ENCODE measurements at regions not wholly inside any gene's neighbourhood (a gene's known extent, or its start where the extent isn't known, plus 50 kb on each side); places are given as distances from the start of the nearest gene placed in this dataset.

GRCh38 chr6:6885521-6886170 lies 222.1 kb upstream of the RREB1 start:
- no peaks in the 10 kb centered on the region for H3F3A ChIP-seq (replicated peaks; ENCODE audit: low read depth)
- Mint-ChIP-seq H3K4me1 (peaks cover 28% of the 10 kb centered on the region), H3K36me3 (ENCODE audit: low read depth) (no peaks in the 10 kb centered on the region; the same call in 2 of the 3 replicates), H3K27me3 (ENCODE audit: insufficient read depth, low read depth, poor library complexity) (no peaks in the 10 kb centered on the region), H3K4me3 (no peak overlapping the region), H3K27ac (no peak overlapping the region), H3K9me3 (no peaks in the 10 kb centered on the region)
- no peaks in the 10 kb centered on the region for H4K20me1 ChIP-seq (replicated peaks; ENCODE audit: insufficient read depth)
- peaks cover 15% of the 10 kb centered on the region for H3K4me1 ChIP-seq (ENCODE audit: insufficient read depth)
- no peak overlapping the region for H3K4me2 ChIP-seq
- no peaks in the 10 kb centered on the region for H3K36me3 ChIP-seq (ENCODE audit: insufficient read depth)
- DNase-seq (ENCODE audit: low spot score): no peak
- no peak for TF ChIP-seq CTCF (conservative IDR thresholded peaks at IDR 0.05; ENCODE audit: low read depth in 2 of 2)
- TF ChIP-seq JUNB (IDR thresholded peaks at IDR 0.05; ENCODE audit: unreplicated experiment): no peak
- TF ChIP-seq ZNF331 (CRISPR knock-in tag; IDR thresholded peaks at IDR 0.05; ENCODE audit: low read depth): no peak
- H3K4me3 ChIP-seq: no peak overlapping the region
- H3K27ac ChIP-seq (ENCODE audit: low read depth): no peak overlapping the region
- no peaks in the 10 kb centered on the region for H3K79me2 ChIP-seq (replicated peaks; ENCODE audit: insufficient read depth)
- no peaks in the 10 kb centered on the region for H3K27me3 ChIP-seq (ENCODE audit: insufficient read depth)
- H2AFZ ChIP-seq: peak overlapping the region; percentile 66; the same call in 1 of the 2 replicates
- ATAC-seq: no peak
- no peaks in the 10 kb centered on the region for H3K9me2 ChIP-seq (ENCODE audit: insufficient read depth)

- Histone ChIP-seq H3K27me3 (ENCODE audit: insufficient read depth) (no peaks in the 10 kb centered on the region), H3F3A (replicated peaks; ENCODE audit: low read depth) (no peaks in the 10 kb centered on the region), H3K9me2 (ENCODE audit: insufficient read depth) (no peaks in the 10 kb centered on the region), H3K4me3 (no peak overlapping the region), H3K36me3 (ENCODE audit: insufficient read depth) (no peaks in the 10 kb centered on the region), H4K20me1 (replicated peaks; ENCODE audit: insufficient read depth) (no peaks in the 10 kb centered on the region), H3K27ac (ENCODE audit: low read depth) (no peak overlapping the region), H3K79me2 (replicated peaks; ENCODE audit: insufficient read depth) (no peaks in the 10 kb centered on the region), H2AFZ (peak overlapping the region; percentile 72; the same call in 1 of the 2 replicates), H3K4me2 (no peak overlapping the region), H3K4me1 (ENCODE audit: insufficient read depth) (peaks cover 18% of the 10 kb centered on the region)
- Mint-ChIP-seq H3K4me3 (no peak overlapping the region), H3K4me1 (peaks cover 35% of the 10 kb centered on the region), H3K36me3 (ENCODE audit: low read depth) (no peaks in the 10 kb centered on the region; the same call in 2 of the 3 replicates), H3K27me3 (ENCODE audit: insufficient read depth, low read depth, poor library complexity) (no peaks in the 10 kb centered on the region), H3K9me3 (no peaks in the 10 kb centered on the region), H3K27ac (no peak overlapping the region)
- DNase-seq (ENCODE audit: low spot score): no peak
- ATAC-seq: no peak
- TF ChIP-seq CTCF (conservative IDR thresholded peaks at IDR 0.05; ENCODE audit: low read depth in 2 of 2) (no peak), ZNF331 (CRISPR knock-in tag; IDR thresholded peaks at IDR 0.05; ENCODE audit: low read depth) (no peak), ZNF462 (CRISPR knock-in tag; IDR thresholded peaks at IDR 0.05) (no peak), JUNB (IDR thresholded peaks at IDR 0.05; ENCODE audit: unreplicated experiment) (no peak), NANOG (IDR thresholded peaks at IDR 0.05; ENCODE audit: borderline replicate concordance) (no peak), EZH2phosphoT487 (IDR thresholded peaks at IDR 0.05; ENCODE audit: unreplicated experiment) (no peak), ZNF114 (CRISPR knock-in tag; IDR thresholded peaks at IDR 0.05) (no peak)
Measured at GRCh38 chr6:6886171-6886885, 221.4 kb upstream of the RREB1 start.
